ENCODE measurements at regions not wholly inside any gene's neighbourhood (a gene's known extent, or its start where the extent isn't known, plus 50 kb on each side); places are given as distances from the start of the nearest gene placed in this dataset.

DNA sequence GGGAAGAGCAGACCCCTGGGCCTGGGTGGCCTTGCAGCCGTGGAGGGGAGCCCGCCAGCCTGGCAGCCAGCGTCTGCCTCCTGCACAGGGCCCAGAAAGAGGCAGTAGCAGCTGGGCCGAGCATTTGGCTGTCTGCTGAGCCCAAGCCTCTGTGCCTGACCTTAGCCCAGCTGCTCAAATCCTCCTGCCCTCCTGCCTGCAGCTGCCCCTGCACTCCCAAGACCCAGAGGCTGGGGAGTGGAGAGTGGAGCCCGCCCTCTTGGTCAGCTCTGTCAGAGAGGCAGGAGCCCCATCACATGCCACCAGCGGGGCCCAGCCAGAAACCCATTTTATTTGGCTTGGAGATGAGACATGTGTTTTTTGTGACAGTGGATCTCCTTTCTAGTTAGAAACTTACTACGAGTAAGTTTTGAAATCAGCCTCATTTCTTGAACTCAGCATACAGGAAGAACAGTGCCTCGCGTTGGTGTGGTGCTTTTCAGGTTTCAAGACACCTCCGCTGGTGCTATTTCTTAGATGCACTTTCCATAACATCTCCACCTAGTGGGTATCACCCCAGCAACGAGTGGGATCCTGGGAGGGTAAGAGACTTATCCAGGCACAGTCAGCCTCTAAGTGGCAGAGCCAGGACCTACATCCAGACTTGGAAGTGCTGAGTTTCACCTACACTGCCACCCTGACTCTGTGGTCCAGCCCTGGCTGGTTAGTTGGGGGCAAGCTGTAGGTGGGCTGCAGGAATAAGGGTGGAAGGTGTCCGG is 477.1 kb downstream of the RPS24 start:
- no peaks in the 10 kb centered on the region for H3K27me3 ChIP-seq
- no peaks in the 10 kb centered on the region for H3K36me3 ChIP-seq (ENCODE audit: low read depth, missing control alignments)
- H3K27ac ChIP-seq, result no peak overlapping the region
- peaks cover 31% of the 10 kb centered on the region for H3K4me1 ChIP-seq
- WGBS, 2 donors, result 63 to 65% methylated on average over 12 of the region's 12 CpGs
- no peak overlapping the region for H3K4me3 ChIP-seq
- DNase-seq, result no peak
- intact Hi-C loops (cut with DNase I; ENCODE audit: low total_unique reads), result no loop called here
- TF ChIP-seq POLR2A (IDR thresholded peaks at IDR 0.05), result no peak
- TF ChIP-seq, protein P1, sequence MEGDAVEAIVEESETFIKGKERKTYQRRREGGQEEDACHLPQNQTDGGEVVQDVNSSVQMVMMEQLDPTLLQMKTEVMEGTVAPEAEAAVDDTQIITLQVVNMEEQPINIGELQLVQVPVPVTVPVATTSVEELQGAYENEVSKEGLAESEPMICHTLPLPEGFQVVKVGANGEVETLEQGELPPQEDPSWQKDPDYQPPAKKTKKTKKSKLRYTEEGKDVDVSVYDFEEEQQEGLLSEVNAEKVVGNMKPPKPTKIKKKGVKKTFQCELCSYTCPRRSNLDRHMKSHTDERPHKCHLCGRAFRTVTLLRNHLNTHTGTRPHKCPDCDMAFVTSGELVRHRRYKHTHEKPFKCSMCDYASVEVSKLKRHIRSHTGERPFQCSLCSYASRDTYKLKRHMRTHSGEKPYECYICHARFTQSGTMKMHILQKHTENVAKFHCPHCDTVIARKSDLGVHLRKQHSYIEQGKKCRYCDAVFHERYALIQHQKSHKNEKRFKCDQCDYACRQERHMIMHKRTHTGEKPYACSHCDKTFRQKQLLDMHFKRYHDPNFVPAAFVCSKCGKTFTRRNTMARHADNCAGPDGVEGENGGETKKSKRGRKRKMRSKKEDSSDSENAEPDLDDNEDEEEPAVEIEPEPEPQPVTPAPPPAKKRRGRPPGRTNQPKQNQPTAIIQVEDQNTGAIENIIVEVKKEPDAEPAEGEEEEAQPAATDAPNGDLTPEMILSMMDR (IDR thresholded peaks at IDR 0.05), result no peak
- no peaks in the 10 kb centered on the region for H3K9me3 ChIP-seq

DNA sequence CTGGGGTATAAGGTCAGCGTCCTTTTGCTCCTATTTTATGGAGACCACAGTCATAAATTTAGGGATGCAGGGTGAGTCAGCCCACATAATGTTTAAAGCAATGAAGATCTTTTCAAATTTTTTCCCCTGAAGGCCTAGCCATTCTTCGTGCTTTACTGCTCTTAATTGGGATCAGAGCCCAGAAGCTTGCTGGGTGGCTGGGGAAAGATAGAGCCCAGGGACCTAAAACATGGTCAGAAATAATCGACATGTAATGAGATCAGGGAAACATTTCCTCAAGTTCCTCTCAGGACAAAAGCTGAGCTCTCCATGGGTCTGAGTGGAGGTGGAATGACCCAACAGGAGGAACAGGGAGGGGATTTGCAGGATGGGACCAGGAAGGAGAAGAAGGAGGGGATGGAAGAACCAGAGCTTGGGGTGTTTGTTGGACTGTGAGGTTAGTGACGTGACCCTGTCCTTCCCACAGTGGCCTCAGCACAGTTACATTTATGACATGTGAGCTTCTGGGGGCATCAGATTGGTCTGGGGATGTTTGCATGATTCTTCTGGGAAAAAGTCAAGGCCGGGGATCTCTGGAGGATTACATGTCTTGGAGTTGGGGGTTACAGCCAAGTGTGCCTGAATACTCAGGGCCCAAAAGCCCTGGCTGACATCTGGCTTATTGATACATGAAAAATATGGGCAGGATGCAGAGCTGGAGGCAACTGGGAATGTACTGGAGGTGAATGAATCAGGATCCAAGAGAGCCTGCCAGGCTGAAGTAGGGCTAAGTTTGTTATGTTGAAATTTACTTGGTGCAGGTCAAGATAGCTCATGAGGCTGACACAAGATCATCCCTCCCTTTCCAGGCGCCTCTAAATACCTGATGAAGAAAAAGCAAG is 477.9 kb downstream of the RPS24 start:
- Histone ChIP-seq H3K4me1 (peaks cover 31% of the 10 kb centered on the region), H3K9me3 (no peaks in the 10 kb centered on the region), H3K36me3 (ENCODE audit: low read depth, missing control alignments) (no peaks in the 10 kb centered on the region), H3K27me3 (no peaks in the 10 kb centered on the region), H3K27ac (no peak overlapping the region), H3K4me3 (no peak overlapping the region)
- TF ChIP-seq, protein P1 (IDR thresholded peaks at IDR 0.05), result no peak
- no peak for TF ChIP-seq POLR2A (IDR thresholded peaks at IDR 0.05)
- DNase-seq, result no peak
- intact Hi-C loops (cut with DNase I; ENCODE audit: low total_unique reads), result no loop called here
- 75 to 77% methylated on average over 6 of the region's 6 CpGs for WGBS, 2 donors

DNA sequence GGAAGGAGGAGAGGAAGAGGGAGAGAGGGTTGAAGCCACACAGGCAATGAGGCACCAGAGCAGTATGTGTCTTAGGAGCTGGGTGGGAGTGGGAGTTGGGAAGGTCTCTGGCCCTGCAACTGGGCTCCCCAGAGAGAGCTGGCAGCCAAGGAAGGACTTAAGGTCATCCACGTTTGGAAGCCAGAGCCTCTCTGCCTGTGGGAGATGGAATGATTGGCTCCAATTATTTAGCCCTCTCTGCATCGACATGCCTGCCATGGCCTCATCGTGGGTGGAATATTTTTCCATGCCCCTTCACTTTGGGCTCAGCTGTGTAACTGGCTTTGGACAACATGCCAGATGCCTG is 478.5 kb downstream of the RPS24 start:
- 70 to 71% methylated on average over 3 of the region's 3 CpGs for WGBS, 2 donors
- no peak overlapping the region for H3K4me3 ChIP-seq
- no peaks in the 10 kb centered on the region for H3K36me3 ChIP-seq (ENCODE audit: low read depth, missing control alignments)
- DNase-seq, result no peak
- peaks cover 31% of the 10 kb centered on the region for H3K4me1 ChIP-seq
- TF ChIP-seq, protein P1 (IDR thresholded peaks at IDR 0.05), result no peak
- no peak for TF ChIP-seq POLR2A (IDR thresholded peaks at IDR 0.05)
- no peak overlapping the region for H3K27ac ChIP-seq
- intact Hi-C loops (cut with DNase I; ENCODE audit: low total_unique reads), result no loop called here
- no peaks in the 10 kb centered on the region for H3K27me3 ChIP-seq
- H3K9me3 ChIP-seq, result no peaks in the 10 kb centered on the region

DNA sequence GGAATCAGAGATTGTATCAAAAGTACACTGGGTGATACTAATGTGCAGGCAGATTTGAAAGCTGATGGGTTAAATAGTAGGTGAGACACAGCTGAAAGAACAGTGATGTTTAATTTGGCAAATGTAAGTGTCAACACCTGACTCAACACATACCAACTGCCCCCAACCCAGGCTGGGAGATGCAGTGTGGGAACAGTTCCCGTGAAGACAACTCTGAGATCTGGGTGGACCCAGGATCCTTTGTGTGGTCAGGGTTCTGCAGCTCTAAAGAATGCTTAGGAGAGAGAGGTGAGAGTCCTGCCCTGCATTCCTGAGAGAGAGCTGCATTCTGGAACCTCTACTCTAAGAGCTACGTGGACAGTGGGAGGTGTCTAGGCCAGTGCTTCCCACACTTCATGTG is 479.7 kb downstream of the RPS24 start:
- H3K27ac ChIP-seq, result no peak overlapping the region
- no peaks in the 10 kb centered on the region for H3K27me3 ChIP-seq
- H3K4me1 ChIP-seq, result peaks cover 31% of the 10 kb centered on the region
- H3K9me3 ChIP-seq, result no peaks in the 10 kb centered on the region
- TF ChIP-seq, protein P1 (IDR thresholded peaks at IDR 0.05), result no peak
- intact Hi-C loops (cut with DNase I; ENCODE audit: low total_unique reads), result no loop called here
- H3K4me3 ChIP-seq, result no peak overlapping the region
- DNase-seq, result no peak
- 63 to 92% methylated on average over 2 of the region's 2 CpGs for WGBS, 2 donors
- no peaks in the 10 kb centered on the region for H3K36me3 ChIP-seq (ENCODE audit: low read depth, missing control alignments)

Measured in testis (tissue), 2 donors.